ENCODE measurements at regions not wholly inside any gene's neighbourhood (a gene's known extent, or its start where the extent isn't known, plus 50 kb on each side); places are given as distances from the start of the nearest gene placed in this dataset.

- no peak for TF ChIP-seq CTCF (IDR thresholded peaks at IDR 0.05; ENCODE audit: extremely low read depth, missing control alignments)
- no peak for DNase-seq (ENCODE audit: low spot score)
These were observed 193.2 kb upstream of the ASIC2 start for GRCh38 chr17:33486135-33486885.

GRCh38 chr17:33487187-33487879 lies 194.2 kb upstream of the ASIC2 start:
- no peak for TF ChIP-seq CTCF (IDR thresholded peaks at IDR 0.05; ENCODE audit: extremely low read depth, missing control alignments)
- no peak for DNase-seq (ENCODE audit: low spot score)

- no peak for DNase-seq (ENCODE audit: low spot score)
- no peak for TF ChIP-seq CTCF (IDR thresholded peaks at IDR 0.05; ENCODE audit: extremely low read depth, missing control alignments)
These were observed 198.9 kb upstream of the ASIC2 start for GRCh38 chr17:33491871-33492481.

- no peak for TF ChIP-seq CTCF (IDR thresholded peaks at IDR 0.05; ENCODE audit: extremely low read depth, missing control alignments)
- no peak for DNase-seq (ENCODE audit: low spot score)
These were observed 199.7 kb upstream of the ASIC2 start for GRCh38 chr17:33492731-33493265.

- no peak for TF ChIP-seq CTCF (IDR thresholded peaks at IDR 0.05; ENCODE audit: extremely low read depth, missing control alignments)
- no peak for DNase-seq (ENCODE audit: low spot score)
These were observed 200.5 kb upstream of the ASIC2 start for GRCh38 chr17:33493566-33493965.

- TF ChIP-seq CTCF (IDR thresholded peaks at IDR 0.05; ENCODE audit: extremely low read depth, missing control alignments), result no peak
These were observed 201.1 kb upstream of the ASIC2 start for GRCh38 chr17:33494151-33494550.

GRCh38 chr17:33497623-33498022 lies 204.5 kb upstream of the ASIC2 start:
- TF ChIP-seq CTCF (IDR thresholded peaks at IDR 0.05; ENCODE audit: extremely low read depth, missing control alignments), result no peak
- no peak for DNase-seq (ENCODE audit: low spot score)

More at GRCh38 chr17:33494151-33494550, 201.1 kb upstream of the ASIC2 start:
- DNase-seq (ENCODE audit: low spot score), result no peak
